Endodermal cell (in vitro differentiated cells): ENCODE measurements at regions not wholly inside any gene's neighbourhood (a gene's known extent, or its start where the extent isn't known, plus 50 kb on each side); places are given as distances from the start of the nearest gene placed in this dataset.

Source experiments
- DNase-seq: peaks from one replicate; pipeline ENCODE4 v3.0.0-alpha.2; 2017
- H3K27ac ChIP-seq: 2 replicates; pipeline ENCODE4 v1.5.1; 2013; ENCODE audit warnings: mild to moderate bottlenecking, low read depth, low read length, moderate library complexity
- H3K27me3 ChIP-seq: 2 replicates; pipeline ENCODE4 v1.6.1; 2013; ENCODE audit warnings: mild to moderate bottlenecking, low read length, moderate library complexity; ENCODE audit not compliant: insufficient read depth, control insufficient read depth, poor library complexity, severe bottlenecking
- H3K36me3 ChIP-seq: 2 replicates; pipeline ENCODE4 v1.7.0; 2013; ENCODE audit warnings: mild to moderate bottlenecking, low read length, moderate library complexity; ENCODE audit not compliant: control insufficient read depth, insufficient read depth
- H3K4me1 ChIP-seq: one replicate; pipeline ENCODE4 v1.7.0; 2013; ENCODE audit warnings: low read length; ENCODE audit not compliant: control insufficient read depth, insufficient read depth
- H3K4me3 ChIP-seq: 2 replicates; pipeline ENCODE4 v1.5.1; 2013; ENCODE audit warnings: mild to moderate bottlenecking, low read length, moderate library complexity
- H3K9ac ChIP-seq: 2 replicates; pipeline ENCODE4 v1.6.1; 2013; ENCODE audit warnings: mild to moderate bottlenecking, low read length, moderate library complexity; ENCODE audit not compliant: poor library complexity, severe bottlenecking; ENCODE audit errors: extremely low read depth
- H3K9me3 ChIP-seq: 2 replicates; pipeline ENCODE4 v1.6.1; 2013; ENCODE audit warnings: mild to moderate bottlenecking, low read length, moderate library complexity; ENCODE audit not compliant: control insufficient read depth
- H3K27ac Mint-ChIP-seq: 2 replicates; pipeline ENCODE4 v1.8.0; 2020; ENCODE audit warnings: mixed read lengths
- H3K27me3 Mint-ChIP-seq: 2 replicates; pipeline ENCODE4 v1.8.0; 2021; ENCODE audit warnings: mild to moderate bottlenecking, mixed read lengths; ENCODE audit not compliant: insufficient read depth
- H3K36me3 Mint-ChIP-seq: 2 replicates; pipeline ENCODE4 v1.8.0; 2020; ENCODE audit warnings: low read depth, mixed read lengths
- H3K4me1 Mint-ChIP-seq: 2 replicates; pipeline ENCODE4 v1.8.0; 2020; ENCODE audit warnings: mixed read lengths
- H3K4me3 Mint-ChIP-seq: 2 replicates; pipeline ENCODE4 v1.8.0; 2020; ENCODE audit warnings: mild to moderate bottlenecking, moderate library complexity, mixed read lengths
- H3K9me3 Mint-ChIP-seq: 2 replicates; pipeline ENCODE4 v1.8.0; 2020; ENCODE audit warnings: mild to moderate bottlenecking, mixed read lengths
- WGBS, 2 experiments: methylation state at CpG; one replicate each; pipeline versions ENCODE4 v1.1.5 to v1.1.7; 2013; ENCODE audit warnings: missing lambda C conversion rate in 2 of 2, mixed read lengths in 1 of 2; ENCODE audit not compliant: insufficient coverage in 1 of 2, insufficient read length in 1 of 2; 5-methylcytosine and 5-hydroxymethylcytosine counted together
- TF ChIP-seq, protein P1 (sequence below): fragments of 200-600 bp; sonication (generic); conservative IDR thresholded peaks from 2 replicates; pipeline ENCODE4 v1.5.0; 2021; ENCODE audit warnings: antibody characterized with exemption, mild to moderate bottlenecking

DNA sequence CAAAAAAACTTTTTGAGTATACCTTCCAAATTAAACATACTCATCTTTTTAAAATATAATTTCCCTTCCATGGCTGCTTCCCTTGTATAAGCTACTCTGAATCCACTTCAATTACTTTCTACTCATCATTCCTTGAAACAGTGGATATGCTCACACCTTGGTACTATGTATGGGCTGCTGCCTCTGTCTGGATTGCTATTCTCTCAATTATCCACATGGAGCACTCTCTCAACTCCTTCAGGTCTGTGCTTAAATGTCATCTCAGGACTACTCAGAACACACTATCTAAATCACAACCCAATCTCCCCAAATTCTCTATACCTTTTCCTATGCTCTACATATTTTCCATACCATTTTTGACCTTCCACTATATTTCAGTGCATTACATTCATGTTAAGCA is 898.9 kb upstream of the EPHA5 start:
- H3K36me3 Mint-ChIP-seq, result no peaks in the 10 kb centered on the region

DNA sequence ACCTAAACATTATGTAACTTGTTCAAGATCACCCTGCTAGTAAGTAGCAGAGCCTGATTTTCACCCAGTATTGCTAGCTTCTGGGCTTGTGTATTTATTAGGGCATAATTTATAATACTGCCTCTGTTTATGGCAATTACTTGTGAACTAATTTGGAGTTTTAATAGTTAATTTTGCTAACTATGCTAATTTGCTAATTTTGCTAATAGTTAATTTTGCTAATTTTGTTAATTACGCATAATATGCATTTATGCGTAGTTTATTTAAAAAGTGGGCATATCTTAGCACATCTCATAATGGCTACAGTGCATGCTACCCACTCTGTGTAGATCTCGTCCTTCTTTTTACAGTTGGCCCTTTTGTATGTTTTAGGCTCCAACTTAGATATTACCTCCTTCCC is 898.1 kb upstream of the EPHA5 start:
- peaks cover 2% of the 10 kb centered on the region for H3K4me1 Mint-ChIP-seq
- 61 to 100% methylated on average over 1 to 3 of the region's 3 CpGs for WGBS, 2 experiments

More for the DNA sequence above, 898.9 kb upstream of the EPHA5 start:
- TF ChIP-seq, protein P1, sequence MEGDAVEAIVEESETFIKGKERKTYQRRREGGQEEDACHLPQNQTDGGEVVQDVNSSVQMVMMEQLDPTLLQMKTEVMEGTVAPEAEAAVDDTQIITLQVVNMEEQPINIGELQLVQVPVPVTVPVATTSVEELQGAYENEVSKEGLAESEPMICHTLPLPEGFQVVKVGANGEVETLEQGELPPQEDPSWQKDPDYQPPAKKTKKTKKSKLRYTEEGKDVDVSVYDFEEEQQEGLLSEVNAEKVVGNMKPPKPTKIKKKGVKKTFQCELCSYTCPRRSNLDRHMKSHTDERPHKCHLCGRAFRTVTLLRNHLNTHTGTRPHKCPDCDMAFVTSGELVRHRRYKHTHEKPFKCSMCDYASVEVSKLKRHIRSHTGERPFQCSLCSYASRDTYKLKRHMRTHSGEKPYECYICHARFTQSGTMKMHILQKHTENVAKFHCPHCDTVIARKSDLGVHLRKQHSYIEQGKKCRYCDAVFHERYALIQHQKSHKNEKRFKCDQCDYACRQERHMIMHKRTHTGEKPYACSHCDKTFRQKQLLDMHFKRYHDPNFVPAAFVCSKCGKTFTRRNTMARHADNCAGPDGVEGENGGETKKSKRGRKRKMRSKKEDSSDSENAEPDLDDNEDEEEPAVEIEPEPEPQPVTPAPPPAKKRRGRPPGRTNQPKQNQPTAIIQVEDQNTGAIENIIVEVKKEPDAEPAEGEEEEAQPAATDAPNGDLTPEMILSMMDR, result peak; percentile 35
- H3K4me3 Mint-ChIP-seq, result no peak overlapping the region
- Histone ChIP-seq H3K36me3 (no peaks in the 10 kb centered on the region), H3K4me3 (no peak overlapping the region), H3K9me3 (no peaks in the 10 kb centered on the region), H3K27ac (no peak overlapping the region), H3K27me3 (no peaks in the 10 kb centered on the region), H3K9ac (no peak overlapping the region), H3K4me1 (no peaks in the 10 kb centered on the region)
- H3K9me3 Mint-ChIP-seq, result no peaks in the 10 kb centered on the region
- no peak overlapping the region for H3K27ac Mint-ChIP-seq
- H3K4me1 Mint-ChIP-seq, result peaks cover 2% of the 10 kb centered on the region
- no peaks in the 10 kb centered on the region for H3K27me3 Mint-ChIP-seq
- no peak for DNase-seq

DNA sequence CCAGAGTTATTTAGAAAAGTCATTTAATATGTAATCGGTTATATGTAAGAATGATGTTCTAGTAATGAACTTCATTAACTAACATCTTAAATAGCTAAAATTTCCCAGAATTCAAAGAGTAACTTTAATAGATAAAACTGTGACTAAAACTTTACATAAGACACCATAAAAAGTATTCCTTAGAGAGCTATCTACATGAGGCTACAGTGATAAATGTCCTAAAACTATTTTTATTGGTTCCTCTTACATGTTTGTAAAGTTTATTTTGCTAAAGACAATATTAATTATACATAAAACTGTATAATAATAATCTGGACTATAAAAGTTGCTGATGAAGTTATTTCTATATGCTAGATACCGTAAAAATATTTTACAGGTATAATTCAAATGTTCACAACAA is 897.7 kb upstream of the EPHA5 start:
- no peaks in the 10 kb centered on the region for H3K9me3 ChIP-seq
- no peak for DNase-seq
- peaks cover 2% of the 10 kb centered on the region for H3K4me1 Mint-ChIP-seq
- no peak overlapping the region for H3K4me3 Mint-ChIP-seq
- no peak overlapping the region for H3K27ac Mint-ChIP-seq
- H3K4me3 ChIP-seq, result no peak overlapping the region
- H3K4me1 ChIP-seq, result no peaks in the 10 kb centered on the region
- H3K9ac ChIP-seq, result no peak overlapping the region
- H3K36me3 Mint-ChIP-seq, result no peaks in the 10 kb centered on the region
- H3K9me3 Mint-ChIP-seq, result no peaks in the 10 kb centered on the region
- H3K27ac ChIP-seq, result no peak overlapping the region
- H3K27me3 Mint-ChIP-seq, result no peaks in the 10 kb centered on the region
- TF ChIP-seq, protein P1, result no peak
- no CpG with 5 or more reads among the region's 2 CpGs for WGBS, 2 experiments
- no peaks in the 10 kb centered on the region for H3K36me3 ChIP-seq
- no peaks in the 10 kb centered on the region for H3K27me3 ChIP-seq

More for the DNA sequence above, 898.1 kb upstream of the EPHA5 start:
- H3K36me3 ChIP-seq, result no peaks in the 10 kb centered on the region
- DNase-seq, result no peak
- no peaks in the 10 kb centered on the region for H3K9me3 ChIP-seq
- Mint-ChIP-seq H3K9me3 (no peaks in the 10 kb centered on the region), H3K4me3 (no peak overlapping the region), H3K36me3 (no peaks in the 10 kb centered on the region), H3K27me3 (no peaks in the 10 kb centered on the region), H3K27ac (no peak overlapping the region)
- no peak overlapping the region for H3K4me3 ChIP-seq
- no peak overlapping the region for H3K9ac ChIP-seq
- no peaks in the 10 kb centered on the region for H3K27me3 ChIP-seq
- H3K27ac ChIP-seq, result no peak overlapping the region
- TF ChIP-seq, protein P1, result no peak
- no peaks in the 10 kb centered on the region for H3K4me1 ChIP-seq
